ENCODE measurements at regions not wholly inside any gene's neighbourhood (a gene's known extent, or its start where the extent isn't known, plus 50 kb on each side); places are given as distances from the start of the nearest gene placed in this dataset.

DNA sequence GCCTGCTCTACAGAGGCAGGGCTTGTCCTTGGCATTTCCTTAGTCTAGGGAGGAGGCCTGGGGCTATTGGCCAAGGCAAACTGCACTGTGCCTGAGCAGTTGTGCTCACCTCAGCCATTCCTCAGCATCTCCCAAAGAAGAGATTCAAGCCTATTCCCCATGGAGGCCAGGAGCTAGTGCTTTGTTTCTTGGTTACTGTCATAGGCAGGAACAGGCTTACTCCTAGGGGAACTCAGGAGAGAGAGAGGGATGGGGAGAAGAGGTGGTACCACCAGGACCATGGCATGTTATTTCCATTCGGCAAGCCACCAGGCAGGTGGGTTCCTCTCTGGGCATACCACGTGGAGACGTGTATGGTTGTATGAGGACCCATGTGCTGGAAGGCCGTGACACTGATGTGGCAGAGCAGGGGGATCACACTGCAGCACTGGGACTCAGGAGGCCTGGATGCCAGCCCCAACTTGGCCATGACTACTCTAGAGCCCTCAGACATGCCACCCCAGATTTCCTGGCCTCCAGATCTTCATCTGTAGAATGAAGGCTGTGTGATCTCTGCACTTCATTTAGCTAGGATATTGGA, 233.7 kb downstream of the LOXHD1 start:
- TF ChIP-seq POLR2AphosphoS5 (IDR thresholded peaks at IDR 0.05; ENCODE audit: low read depth, low read length) (no peak), REST (IDR thresholded peaks at IDR 0.05; ENCODE audit: insufficient read depth in 1 of 2, low read depth in 2 of 2, low read length in 2 of 2) (no peak), TAF1 (IDR thresholded peaks at IDR 0.05; ENCODE audit: borderline replicate concordance, insufficient read depth, low read length) (no peak), SIN3A (IDR thresholded peaks at IDR 0.05; ENCODE audit: borderline replicate concordance, insufficient read depth, low read length) (no peak), FOXP2 (optimal IDR thresholded peaks at IDR 0.05; ENCODE audit: borderline replicate concordance, extremely low read depth, extremely low read length, insufficient read depth) (no peak)

DNA sequence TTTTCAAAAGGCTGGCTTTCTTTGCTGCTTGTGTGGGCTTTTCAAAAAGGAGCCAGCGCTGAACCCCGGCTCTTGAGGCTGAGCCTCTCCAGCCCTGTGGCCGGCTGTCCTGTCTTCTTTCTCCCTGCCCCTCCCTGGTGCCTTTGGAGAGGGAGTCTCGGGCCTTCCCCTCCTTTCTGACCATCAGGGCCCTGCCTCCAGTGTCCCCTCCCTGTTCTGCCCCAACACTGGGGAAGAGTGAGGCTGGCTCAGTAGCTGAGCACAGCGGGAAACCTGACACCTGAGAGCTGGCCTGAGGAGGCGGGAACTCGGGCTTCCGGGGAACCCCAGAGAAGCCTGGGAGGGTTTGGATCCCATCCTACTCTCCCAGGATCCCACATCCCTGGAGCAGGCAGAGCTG, 232.1 kb downstream of the LOXHD1 start:
- TF ChIP-seq POLR2AphosphoS5 (IDR thresholded peaks at IDR 0.05; ENCODE audit: low read depth, low read length): no peak
- TF ChIP-seq REST (IDR thresholded peaks at IDR 0.05; ENCODE audit: insufficient read depth in 1 of 2, low read depth in 2 of 2, low read length in 2 of 2): no peak
- TF ChIP-seq SIN3A (IDR thresholded peaks at IDR 0.05; ENCODE audit: borderline replicate concordance, insufficient read depth, low read length): no peak
- TF ChIP-seq FOXP2 (optimal IDR thresholded peaks at IDR 0.05; ENCODE audit: borderline replicate concordance, extremely low read depth, extremely low read length, insufficient read depth): no peak
- no peak for TF ChIP-seq TAF1 (IDR thresholded peaks at IDR 0.05; ENCODE audit: borderline replicate concordance, insufficient read depth, low read length)

DNA sequence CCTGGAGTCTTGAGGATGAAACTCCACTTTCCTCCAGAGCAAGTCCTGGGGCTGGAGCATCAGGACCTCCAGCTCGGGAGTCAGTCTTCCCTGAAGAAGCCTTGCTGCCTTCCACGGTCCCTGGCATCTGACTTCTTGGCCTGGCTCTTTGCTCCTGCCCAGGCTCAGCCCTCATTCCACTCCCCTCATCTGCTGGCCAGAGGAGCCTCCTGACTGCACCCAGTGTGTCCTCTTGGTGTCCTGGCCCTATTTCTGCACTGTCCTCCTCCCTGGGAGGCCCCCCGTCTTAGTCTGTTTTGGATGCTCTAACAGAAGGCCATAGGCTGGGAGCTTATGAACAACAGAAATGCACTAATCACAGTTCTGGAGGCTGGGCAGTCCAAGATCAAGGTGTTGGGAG, 231.5 kb downstream of the LOXHD1 start:
- TF ChIP-seq TAF1 (IDR thresholded peaks at IDR 0.05; ENCODE audit: borderline replicate concordance, insufficient read depth, low read length) (no peak), REST (IDR thresholded peaks at IDR 0.05; ENCODE audit: insufficient read depth in 1 of 2, low read depth in 2 of 2, low read length in 2 of 2) (no peak), SIN3A (IDR thresholded peaks at IDR 0.05; ENCODE audit: borderline replicate concordance, insufficient read depth, low read length) (no peak), FOXP2 (optimal IDR thresholded peaks at IDR 0.05; ENCODE audit: borderline replicate concordance, extremely low read depth, extremely low read length, insufficient read depth) (no peak), POLR2AphosphoS5 (IDR thresholded peaks at IDR 0.05; ENCODE audit: low read depth, low read length) (no peak)

DNA sequence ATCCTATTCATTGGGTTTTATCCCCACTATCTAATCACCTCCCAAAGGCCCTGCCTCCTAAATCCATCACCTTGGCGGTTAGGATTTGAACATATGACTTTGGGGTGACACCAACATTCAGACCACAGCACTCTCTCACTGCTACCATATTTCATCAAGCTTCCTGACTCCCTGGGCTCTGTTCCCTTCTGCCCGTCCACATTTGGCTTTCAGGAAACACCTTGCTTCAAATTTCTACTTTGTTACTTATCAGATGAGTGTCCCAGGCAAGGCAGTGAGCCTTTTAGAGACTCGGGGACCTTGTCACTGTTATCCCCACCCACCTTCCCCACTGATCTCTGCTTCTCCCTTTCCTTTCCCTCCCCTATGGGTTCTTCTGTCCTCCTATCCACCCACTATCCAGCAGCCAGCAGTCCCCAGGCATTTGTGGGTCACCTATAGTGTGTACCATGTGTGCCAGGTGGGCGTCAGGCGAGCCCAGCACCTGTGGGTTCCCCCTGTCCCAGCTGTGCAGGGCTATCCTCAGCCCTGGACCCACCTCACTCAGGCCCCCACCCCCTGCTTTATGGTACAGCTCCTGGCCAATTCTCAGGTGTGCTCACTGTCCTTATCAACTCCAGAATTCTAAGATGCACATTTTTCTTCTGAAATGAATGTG, 230.9 kb downstream of the LOXHD1 start:
- TF ChIP-seq TAF1 (IDR thresholded peaks at IDR 0.05; ENCODE audit: borderline replicate concordance, insufficient read depth, low read length) (no peak), REST (IDR thresholded peaks at IDR 0.05; ENCODE audit: insufficient read depth in 1 of 2, low read depth in 2 of 2, low read length in 2 of 2) (no peak), POLR2AphosphoS5 (IDR thresholded peaks at IDR 0.05; ENCODE audit: low read depth, low read length) (no peak), SIN3A (IDR thresholded peaks at IDR 0.05; ENCODE audit: borderline replicate concordance, insufficient read depth, low read length) (no peak), FOXP2 (optimal IDR thresholded peaks at IDR 0.05; ENCODE audit: borderline replicate concordance, extremely low read depth, extremely low read length, insufficient read depth) (no peak)

Measured in PFSK-1 (cell line).